ENCODE measurements at regions not wholly inside any gene's neighbourhood (a gene's known extent, or its start where the extent isn't known, plus 50 kb on each side); places are given as distances from the start of the nearest gene placed in this dataset.
A peak's percentile ranks its signal among the peaks of the same experiment; 100 is the strongest.

DNA sequence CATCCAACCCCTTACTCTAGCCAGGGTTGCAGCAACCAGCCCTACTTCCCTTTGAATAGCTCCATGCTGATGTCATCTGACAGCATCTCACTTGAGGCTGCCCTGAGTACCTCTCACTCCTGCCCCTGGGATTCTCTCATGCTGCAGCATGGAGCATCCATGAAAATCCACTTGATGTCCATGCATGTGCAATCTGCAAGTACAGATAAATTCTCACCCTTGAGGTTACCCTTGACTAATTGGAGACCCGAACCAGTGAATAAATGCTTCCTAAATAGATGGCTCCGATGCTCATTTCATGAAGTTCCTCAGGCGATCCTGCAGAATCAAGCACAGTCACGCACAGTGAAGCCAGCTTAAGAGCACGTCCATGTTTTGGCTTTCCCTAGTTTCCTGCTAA lies 298.3 kb downstream of the RBM43 start:
- no peak for DNase-seq

DNA sequence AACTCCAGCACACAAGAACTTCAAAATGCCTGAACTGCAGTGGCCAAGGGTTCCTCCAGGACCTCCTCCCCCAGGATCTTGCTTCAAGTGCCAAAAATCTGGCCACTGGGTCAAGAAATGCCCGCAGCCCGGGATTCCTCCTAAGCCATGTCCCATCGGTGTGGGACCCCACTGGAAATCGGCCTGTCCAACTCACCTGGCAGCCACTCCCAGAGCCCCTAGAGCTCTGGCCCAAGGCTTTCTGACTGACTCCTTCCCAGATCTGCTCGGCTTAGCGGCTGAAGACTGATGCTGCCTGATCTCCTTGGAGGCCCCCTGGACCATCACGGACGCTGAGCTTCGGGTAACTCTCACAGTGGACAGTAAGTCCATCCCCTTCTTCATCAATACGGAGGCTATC lies 306.4 kb downstream of the RBM43 start:
- no peak for DNase-seq

DNA sequence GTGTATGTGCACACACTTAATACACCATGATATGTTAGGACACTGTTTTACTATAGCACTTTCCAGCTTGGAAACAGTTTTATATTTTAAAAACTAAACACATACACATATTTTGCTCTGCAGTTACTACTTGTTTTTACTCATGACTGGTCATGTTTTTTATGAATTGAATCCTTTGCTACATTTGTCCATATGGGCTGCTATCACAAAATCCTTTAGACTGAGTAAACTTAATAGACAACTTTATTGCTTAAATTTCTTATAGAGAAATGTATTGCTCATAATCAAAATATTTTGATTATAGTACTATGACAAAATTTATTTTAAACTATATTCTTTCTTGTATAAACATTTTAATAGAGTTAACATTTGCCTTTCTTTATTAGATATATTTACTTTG lies 314.8 kb downstream of the RBM43 start:
- DNase-seq = no peak

DNA sequence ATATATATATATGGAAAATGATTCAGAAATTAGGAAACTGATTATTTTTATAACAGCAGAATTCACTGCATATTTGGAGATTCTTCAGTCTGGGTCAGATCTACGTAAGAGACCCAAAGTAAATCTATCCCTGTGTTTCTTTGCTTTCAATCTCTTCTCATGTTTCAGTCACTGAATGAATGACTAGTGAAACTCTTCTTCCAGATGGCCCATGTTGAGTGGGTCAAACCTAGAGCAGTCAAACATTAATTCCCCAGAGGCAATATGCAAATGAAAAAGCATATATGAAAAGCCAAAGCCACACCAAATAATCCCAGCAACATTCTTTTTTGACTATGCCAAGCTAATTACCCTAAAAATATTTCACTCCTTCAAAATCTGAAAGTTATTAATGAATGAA lies 317.3 kb downstream of the RBM43 start:
- DNase-seq = no peak

DNA sequence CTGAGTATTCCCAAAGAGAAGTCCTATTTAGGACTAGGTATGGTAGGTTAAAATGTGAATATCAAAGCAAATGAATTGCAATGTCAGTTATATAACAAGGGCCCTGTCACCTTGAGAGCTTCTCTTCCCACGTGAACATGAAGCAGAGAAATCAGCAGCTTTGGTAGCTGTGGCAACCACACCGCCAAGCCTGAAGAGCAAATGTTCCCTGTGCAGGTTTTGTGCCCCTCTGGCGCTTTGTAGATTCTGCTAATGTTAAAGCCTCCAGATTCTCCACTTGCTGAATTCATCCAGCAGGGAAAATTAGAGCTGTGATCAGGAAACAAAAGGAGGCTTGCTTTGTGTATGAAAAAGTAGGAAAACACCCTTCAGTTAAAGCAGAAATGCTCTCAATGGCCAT lies 322.6 kb downstream of the RBM43 start:
- DNase-seq = no peak

DNA sequence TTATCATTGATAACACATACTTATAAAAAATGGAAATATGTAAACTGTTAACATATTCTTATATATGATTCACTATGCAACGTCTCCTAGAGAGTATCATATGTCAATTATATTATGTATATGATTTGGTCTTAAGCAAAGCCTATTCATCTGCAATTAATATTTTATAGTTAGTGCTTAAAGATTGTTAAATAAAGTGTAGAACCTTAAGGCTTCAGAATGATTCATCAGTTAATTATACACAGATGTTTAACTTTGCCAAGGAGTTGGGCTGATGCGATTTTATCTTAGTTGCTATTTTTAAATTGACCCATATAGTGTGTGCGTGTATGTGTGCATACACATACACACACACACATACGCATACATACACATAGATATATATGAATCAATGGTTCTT lies 323.1 kb downstream of the RBM43 start:
- DNase-seq = no peak

DNA sequence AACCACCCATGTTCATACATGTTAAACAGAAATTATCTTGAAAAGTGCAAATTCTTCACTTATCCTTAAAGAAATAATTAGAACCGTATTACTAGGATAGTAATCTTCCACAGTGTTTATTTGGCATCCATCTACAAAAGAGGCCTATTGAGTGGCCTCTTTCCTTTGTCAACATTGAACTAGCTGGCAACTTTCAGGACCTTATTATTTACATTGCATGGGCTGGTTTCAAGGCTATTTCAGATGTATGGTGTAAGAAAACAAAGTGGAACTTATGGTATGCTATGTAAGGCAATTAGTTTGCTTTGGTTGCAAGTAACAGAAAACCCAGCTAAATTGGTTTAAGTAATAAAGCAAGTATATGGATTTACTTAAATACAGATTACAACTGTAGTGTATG lies 324.6 kb downstream of the RBM43 start:
- no peak for DNase-seq

DNA sequence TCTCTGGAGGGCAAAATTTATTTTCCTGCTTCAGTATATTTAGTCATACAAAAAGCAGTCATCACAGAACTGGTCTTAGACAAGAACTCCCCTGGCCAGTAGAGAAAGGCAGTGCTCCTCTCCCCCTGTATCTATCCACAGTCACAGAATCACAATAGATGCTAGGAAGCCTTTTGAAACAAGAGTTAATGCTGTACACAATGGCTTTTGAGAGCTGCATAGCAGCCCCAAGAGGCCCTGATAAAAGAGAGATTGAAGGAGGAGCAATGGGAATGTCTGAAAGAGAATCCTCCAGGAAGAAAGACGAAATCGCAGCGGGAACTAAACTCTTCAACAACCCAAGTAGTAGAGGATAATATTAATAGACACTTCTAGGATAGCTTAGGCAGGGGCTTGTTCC lies 330.2 kb downstream of the RBM43 start:
- no peak for DNase-seq

DNA sequence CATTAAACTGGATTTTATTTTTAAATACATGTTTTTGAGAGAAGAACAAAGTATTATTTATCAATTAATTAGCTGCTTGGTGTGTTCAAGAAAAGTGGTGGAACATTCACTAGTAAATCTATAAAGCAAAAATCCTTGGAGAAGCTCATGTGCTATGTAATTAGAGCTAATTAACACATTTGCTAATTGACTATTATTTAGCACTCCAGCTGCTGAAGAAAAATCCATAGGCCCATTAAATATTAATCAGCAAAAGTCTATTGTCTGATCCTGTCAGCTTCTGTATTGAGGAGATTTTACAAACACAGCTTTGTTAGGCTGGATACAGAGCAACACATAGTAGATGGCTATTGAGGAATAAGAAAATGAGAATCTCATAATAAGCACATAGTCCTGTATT lies 336.1 kb downstream of the RBM43 start:
- no peak for DNase-seq

DNA sequence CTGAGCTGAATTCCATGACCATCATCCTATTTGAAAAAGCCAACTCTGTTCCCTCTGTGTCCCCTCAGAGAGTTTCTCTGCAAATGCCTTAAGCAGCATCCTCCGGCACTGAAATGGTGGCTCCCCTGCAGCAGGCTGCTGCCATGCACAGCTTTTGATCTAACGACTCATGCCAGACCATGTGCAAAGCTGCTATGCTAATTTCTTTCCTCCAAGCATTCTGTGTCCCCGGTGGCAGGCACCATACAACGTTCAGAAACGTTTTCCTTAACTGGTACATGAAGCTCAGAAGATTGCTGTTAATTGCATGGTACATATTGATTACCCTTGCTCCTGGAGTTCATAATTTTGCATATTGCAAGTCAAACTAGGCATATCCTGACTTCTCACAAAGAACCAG lies 336.8 kb downstream of the RBM43 start:
- DNase-seq = peak; percentile 9

DNA sequence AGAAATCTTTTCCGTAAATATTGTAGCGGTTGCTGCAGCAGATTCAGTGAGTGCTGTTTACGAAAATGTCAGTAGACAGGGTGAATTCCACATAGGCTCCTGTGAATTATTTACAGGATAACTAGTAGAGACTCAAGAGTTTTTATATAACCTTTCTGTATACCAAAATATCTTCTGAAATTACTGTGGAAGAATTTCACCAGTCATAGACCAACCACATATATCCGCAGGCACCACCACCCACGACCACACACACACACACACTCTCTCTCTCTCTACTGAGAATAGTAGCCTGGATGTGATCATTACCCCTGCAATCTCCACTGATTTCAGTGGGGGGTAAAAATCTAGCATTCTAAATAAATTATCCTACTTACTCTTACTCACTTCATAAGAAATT lies 341.8 kb downstream of the RBM43 start:
- DNase-seq = no peak

DNA sequence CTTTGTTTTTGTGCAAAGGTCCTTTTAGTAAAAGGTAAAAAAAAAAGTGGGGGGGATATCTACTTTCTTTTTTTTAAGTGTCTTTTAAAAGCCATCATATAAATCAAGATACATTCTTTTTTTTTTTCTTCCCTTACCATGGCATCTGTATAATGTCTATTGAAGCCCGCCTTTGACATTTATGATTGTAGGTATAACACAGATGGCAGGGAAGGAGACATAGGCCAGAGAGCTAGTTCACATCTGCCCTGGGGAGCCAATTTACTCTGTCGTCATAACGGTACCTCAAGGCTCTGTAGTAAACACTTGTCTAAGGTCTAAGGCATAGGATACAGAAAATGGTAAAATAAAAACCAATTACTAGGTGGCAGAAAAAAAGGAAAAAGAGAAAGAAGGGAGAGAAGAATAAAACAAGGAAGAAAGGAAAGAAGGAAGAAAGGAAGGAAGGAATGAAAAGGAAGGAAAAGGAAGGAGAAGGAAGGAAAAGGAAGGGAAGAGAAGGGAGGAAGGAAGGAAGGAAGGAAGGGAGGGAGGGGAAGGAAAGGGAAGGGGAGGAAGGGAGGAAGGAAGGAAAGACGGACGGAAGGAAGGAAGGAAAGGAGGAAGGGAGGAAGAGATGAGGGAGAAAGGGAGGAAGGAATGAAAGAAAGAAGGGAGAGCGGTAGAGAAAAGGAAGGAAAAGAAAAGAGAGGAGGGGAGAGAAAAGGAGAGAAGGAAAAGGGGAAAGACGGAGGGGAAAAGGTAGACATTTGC lies 343.5 kb downstream of the RBM43 start:
- peak; percentile 15 for DNase-seq

DNA sequence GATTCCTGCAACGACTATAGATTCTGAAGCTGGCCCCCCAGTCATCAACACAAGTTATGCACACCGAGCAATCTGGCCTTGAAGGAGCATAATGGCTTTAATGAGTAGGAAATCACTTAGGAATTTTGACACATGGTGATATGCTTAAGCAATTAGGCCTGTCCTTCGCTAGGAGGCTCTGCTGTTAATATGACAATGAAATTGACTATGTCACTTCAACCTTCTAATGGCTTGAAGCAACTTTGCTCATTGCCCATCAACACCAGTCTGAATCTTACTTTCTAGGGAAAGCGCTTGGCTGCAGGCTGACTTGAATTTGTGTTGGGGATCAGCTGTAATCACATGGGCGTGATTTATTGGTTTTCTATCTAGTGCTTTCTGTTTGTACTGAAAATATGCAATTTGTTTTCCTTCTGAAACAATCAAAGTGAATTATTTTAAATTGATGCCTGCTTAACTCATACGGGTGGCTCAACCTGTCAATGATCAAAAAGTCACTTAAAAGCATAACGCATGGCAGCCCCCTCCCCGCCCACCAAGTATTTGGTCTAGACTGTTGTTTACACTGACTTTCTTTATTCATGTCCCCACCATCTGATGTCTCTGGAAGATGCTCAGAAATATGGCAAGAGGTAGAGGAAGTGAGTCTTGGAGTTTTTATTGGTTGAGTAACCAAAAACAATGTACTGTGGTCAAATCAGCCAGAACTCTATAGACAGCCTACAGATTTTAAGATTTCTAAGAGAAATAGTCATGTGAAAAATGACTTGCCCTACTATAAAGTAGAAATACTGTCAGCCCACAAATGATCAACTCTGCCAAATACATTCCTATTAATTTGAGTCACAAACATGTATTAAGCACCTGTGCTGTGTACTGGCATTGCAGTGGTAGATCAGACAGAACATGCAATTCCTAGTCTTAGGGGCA lies 344.9 kb downstream of the RBM43 start:
- peak; percentile 60 for DNase-seq

DNA sequence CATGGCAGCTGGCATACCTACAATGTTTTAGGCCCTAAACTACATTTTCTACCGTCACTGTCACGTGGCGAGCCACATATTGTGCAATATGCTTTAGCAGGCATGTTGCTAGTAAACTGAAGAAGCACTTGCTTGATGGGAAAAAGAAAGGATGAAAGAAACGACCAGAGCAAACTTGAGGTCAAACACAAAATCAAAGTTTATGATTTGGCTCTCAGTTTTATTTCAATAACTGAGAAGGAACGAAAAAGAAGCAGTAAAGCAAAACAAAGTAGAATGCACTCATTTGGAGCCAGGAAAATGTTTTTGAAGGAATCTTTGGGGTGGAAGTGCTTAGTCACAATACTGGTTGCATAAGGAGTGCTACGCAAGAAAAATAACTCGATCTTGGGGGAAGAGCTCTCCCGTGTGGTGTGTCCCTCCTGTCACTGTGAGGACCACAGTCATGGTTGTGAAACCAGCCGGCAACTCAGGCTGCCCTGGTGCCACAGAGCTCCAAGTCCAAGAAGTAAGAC lies 349.8 kb downstream of the RBM43 start:
- peak; percentile 93 for DNase-seq

DNA sequence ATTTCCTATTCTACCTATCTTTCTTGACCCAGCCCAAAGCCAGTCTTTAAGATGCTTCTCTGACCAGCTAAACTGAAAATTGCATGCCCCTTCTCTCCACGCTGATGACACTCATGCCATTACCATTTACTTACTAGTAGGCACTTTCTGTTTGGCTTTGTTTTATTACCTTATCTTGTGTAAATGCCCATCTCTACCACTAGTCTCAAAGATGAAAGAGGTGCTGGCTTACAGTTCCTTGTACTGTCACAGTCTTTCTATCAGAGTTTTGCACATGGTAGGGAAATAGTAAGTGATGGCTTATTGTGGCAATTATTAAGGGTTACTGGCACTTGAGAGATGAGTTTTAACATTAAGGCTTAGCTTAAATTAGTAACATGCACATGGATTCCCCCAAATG lies 352.1 kb downstream of the RBM43 start:
- peak; percentile 61 for DNase-seq

DNA sequence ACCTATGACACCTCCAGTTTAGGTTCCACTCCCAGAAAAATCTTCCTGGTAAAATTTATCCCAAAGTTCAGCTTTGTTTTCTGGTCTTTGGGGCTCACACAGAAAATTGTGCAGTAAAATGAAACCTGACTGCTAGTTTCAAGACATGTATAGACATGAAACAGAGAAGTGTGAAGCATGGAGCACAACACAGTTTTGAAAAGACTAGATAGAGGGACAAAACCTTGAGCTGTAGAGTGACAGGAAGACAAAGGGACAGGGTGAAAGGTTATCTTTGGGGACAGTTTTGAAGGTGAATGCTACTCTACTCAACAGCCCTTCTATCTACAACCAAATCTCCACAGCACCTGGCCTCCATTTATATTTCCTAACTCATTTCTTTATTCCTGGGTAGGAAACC lies 352.6 kb downstream of the RBM43 start:
- no peak for DNase-seq

DNA sequence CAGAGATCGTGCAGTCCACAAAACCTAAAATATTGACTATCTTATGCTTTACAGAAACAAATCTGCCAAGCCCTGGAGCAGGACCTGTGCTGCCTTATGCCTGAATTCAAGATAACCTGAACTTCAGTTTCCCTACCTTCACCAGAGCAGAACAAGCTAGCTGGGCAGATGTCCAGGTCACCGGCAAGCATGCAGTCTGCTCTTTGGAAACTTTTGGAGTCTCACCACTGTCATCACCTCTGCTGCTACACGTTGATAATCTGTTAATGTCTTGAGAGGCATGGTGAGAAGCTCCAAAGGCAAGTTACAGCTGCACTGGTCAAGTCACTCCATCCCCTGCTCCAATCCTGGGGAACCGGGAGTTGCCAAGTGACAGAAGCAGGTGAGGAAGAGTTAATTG lies 354.2 kb downstream of the RBM43 start:
- no peak for DNase-seq

DNA sequence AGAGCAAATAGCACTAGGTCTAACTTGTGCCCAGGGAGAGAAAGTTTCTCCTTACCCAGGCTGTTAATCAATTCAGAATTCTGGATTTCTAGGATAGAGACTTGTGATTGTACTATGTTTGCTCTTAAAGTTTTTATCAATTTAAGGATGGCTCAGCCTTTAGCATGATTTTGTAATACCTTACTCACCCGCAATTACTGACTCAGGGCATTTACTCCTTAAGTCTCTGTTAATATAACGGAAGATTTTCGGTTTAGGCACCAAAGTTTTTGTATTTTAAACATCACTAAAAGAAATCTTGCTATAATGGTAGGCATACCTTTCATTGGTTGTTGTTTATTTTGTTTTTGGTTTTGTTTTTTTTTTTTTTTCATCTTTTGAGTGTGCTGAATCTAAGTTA lies 358.2 kb downstream of the RBM43 start:
- DNase-seq = no peak

DNA sequence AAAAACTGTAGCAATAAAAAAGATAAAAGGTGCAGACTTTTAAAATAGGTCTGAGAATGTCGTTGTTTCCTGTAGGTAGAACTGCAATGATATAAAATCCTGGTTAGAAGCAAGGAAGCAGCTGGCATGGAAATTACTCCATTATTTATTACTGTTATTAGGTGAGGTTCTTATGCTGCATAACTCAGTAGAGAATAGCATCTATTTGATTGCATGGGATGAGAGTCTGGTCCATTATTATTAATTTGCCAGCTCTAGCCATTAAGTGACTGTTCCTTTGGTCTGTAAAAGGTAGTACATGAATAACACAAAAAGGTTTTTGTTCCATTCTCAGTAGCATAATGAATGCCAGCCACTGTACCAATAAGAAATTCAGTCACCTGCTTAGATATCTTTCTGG lies 358.6 kb downstream of the RBM43 start:
- no peak for DNase-seq

DNA sequence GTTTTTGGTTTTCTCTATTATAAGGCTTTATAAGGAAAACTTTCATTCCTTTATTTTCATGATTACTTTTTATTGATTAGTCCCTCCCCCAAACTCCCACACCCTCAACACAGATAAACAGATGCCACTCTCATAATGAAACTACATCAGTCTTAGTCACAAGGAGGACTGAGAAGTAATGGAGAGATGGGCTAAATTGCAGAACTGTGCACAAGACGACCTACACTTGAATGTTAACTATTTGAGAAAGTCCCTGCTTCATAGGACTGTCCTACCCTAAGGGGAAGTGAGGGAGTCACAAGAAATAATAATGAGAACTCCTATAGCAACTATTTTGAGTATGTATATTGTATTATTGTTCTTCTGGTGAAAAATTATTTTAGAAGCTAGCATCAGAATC lies 360.8 kb downstream of the RBM43 start:
- DNase-seq = no peak

DNA sequence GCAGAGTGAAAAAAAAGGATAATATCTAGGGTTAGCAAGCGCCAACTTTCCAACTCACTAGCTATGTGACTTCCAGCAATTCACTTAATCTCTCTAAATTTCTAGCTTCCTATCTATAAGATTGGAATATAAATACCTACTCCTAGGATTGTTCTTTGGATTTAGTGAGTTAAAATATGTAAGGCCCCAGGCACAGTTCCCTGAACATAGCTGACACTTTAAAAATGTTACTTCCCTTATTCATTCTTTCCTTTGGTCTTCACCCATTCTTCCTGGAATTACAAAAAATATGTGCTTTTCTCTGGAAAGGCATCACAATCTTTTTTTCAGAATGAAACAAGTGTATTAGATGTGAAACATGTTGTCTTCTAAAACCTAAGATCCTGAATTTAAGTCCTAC lies 365.7 kb downstream of the RBM43 start:
- no peak for DNase-seq

DNA sequence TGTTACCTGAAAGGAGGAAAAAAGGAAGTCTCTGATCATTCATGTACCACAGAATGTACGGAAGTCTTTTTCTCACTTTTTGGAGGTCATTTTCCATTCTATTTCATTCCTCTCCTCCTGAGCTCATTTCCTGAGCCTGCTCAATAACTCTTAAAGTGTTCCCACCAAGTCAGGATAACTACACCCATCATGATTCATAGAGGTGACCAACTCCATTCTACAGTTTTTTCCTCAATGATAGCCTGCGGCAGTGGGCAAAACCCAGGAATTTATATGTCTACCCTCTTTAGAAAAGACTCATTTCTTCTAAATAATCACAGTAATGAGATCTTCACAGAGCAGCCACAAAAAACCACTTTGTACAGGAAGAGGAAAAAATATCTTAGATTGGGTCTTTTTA lies 372.5 kb downstream of the RBM43 start:
- no peak for DNase-seq

DNA sequence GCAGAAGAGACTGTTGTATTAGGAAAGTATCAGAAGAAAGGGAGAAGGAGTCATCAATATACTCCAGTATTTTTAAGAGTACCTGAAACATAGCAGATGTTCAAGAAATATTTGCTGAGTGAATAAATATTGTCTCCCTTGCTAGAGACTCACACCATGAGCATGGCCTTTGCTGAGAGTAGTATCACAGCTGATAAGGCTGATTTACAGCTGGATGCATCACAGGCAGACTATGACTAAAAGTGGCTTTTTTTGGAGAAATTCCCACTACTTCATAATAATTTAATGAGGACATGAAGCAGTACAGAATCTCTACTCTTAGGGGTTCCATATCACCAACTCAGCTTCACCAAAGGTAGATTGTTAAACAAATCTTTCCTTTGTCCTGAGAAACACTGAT lies 373.3 kb downstream of the RBM43 start:
- no peak for DNase-seq

DNA sequence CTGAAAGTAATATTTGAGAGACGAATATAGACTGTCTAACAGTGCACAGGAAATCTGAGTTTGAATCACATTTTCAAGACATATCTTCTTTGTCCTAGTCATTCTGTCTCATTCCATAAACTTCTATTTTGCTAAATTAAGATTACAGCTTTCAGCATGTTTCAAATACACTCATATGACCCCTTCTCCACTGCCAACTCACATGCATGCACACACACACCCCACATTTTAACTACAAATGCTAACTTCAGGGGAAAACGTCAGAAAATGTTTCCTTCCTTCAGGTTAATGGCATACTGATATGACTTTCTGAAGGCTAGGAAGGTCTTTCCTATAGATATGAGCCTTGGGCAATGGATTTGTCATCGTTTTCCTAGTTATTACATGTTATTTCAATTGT lies 373.7 kb downstream of the RBM43 start:
- DNase-seq = no peak

All from NCI-H82 (cell line).